ENCODE measurements at regions not wholly inside any gene's neighbourhood (a gene's known extent, or its start where the extent isn't known, plus 50 kb on each side); places are given as distances from the start of the nearest gene placed in this dataset.

GRCh38 chr1:185654952-185655314, 79.3 kb upstream of the HMCN1 start:
- H3K36me3 ChIP-seq (replicated peaks; ENCODE audit: insufficient read depth, low read length) = no peaks in the 10 kb centered on the region
- no peaks in the 10 kb centered on the region for H3K79me2 ChIP-seq (ENCODE audit: low read length)
- no peak overlapping the region for H3K27ac ChIP-seq (ENCODE audit: low read length)
- no peak overlapping the region for H2AFZ ChIP-seq (ENCODE audit: low read length)
- H3K9ac ChIP-seq (ENCODE audit: low read length) = no peak overlapping the region
- no peaks in the 10 kb centered on the region for H3K27me3 ChIP-seq (replicated peaks; ENCODE audit: insufficient read depth, low read length)
- TF ChIP-seq CTCF (IDR thresholded peaks at IDR 0.05; ENCODE audit: low read length) (no peak), EZH2 (optimal IDR thresholded peaks at IDR 0.05; ENCODE audit: low read depth, low read length) (no peak), EZH2phosphoT487 (IDR thresholded peaks at IDR 0.05; ENCODE audit: low read length) (no peak)
- no peaks in the 10 kb centered on the region for H3K9me2 ChIP-seq (replicated peaks; ENCODE audit: insufficient read depth, low read length)
- no peaks in the 10 kb centered on the region for H3K4me1 ChIP-seq (ENCODE audit: low read length)
- H3K4me2 ChIP-seq (ENCODE audit: low read depth, low read length) = no peak overlapping the region
- no peaks in the 10 kb centered on the region for H3F3A ChIP-seq (ENCODE audit: insufficient read depth, low read length)
- DNase-seq = no peak
- no peaks in the 10 kb centered on the region for H3K9me3 ChIP-seq (replicated peaks; ENCODE audit: insufficient read depth, low read length)
- H4K20me1 ChIP-seq (ENCODE audit: insufficient read depth, low read length) = no peaks in the 10 kb centered on the region
- no peak overlapping the region for H3K4me3 ChIP-seq (ENCODE audit: low read length)

GRCh38 chr1:185654199-185654951, 79.8 kb upstream of the HMCN1 start:
- no peaks in the 10 kb centered on the region for H3F3A ChIP-seq (ENCODE audit: insufficient read depth, low read length)
- H3K79me2 ChIP-seq (ENCODE audit: low read length) = no peaks in the 10 kb centered on the region
- H3K4me2 ChIP-seq (ENCODE audit: low read depth, low read length) = no peak overlapping the region
- no peak overlapping the region for H2AFZ ChIP-seq (ENCODE audit: low read length)
- H3K9ac ChIP-seq (ENCODE audit: low read length) = no peak overlapping the region
- H3K27me3 ChIP-seq (replicated peaks; ENCODE audit: insufficient read depth, low read length) = no peaks in the 10 kb centered on the region
- H3K27ac ChIP-seq (ENCODE audit: low read length) = no peak overlapping the region
- no peaks in the 10 kb centered on the region for H3K9me2 ChIP-seq (replicated peaks; ENCODE audit: insufficient read depth, low read length)
- TF ChIP-seq EZH2phosphoT487 (IDR thresholded peaks at IDR 0.05; ENCODE audit: low read length) = no peak
- TF ChIP-seq CTCF (IDR thresholded peaks at IDR 0.05; ENCODE audit: low read length) = no peak
- no peak for TF ChIP-seq EZH2 (optimal IDR thresholded peaks at IDR 0.05; ENCODE audit: low read depth, low read length)
- no peaks in the 10 kb centered on the region for H3K9me3 ChIP-seq (replicated peaks; ENCODE audit: insufficient read depth, low read length)
- DNase-seq = no peak
- no peaks in the 10 kb centered on the region for H4K20me1 ChIP-seq (ENCODE audit: insufficient read depth, low read length)
- H3K4me1 ChIP-seq (ENCODE audit: low read length) = no peaks in the 10 kb centered on the region
- no peak overlapping the region for H3K4me3 ChIP-seq (ENCODE audit: low read length)
- H3K36me3 ChIP-seq (replicated peaks; ENCODE audit: insufficient read depth, low read length) = no peaks in the 10 kb centered on the region

- H3K36me3 ChIP-seq (replicated peaks; ENCODE audit: insufficient read depth, low read length) = no peaks in the 10 kb centered on the region
- H3K4me3 ChIP-seq (ENCODE audit: low read length) = no peak overlapping the region
- H3K4me1 ChIP-seq (ENCODE audit: low read length) = no peaks in the 10 kb centered on the region
- no peak overlapping the region for H3K27ac ChIP-seq (ENCODE audit: low read length)
- no peak overlapping the region for H3K4me2 ChIP-seq (ENCODE audit: low read depth, low read length)
- H3K79me2 ChIP-seq (ENCODE audit: low read length) = no peaks in the 10 kb centered on the region
- H3K9me3 ChIP-seq (replicated peaks; ENCODE audit: insufficient read depth, low read length) = no peaks in the 10 kb centered on the region
- no peaks in the 10 kb centered on the region for H3F3A ChIP-seq (ENCODE audit: insufficient read depth, low read length)
- no peaks in the 10 kb centered on the region for H3K27me3 ChIP-seq (replicated peaks; ENCODE audit: insufficient read depth, low read length)
- H4K20me1 ChIP-seq (ENCODE audit: insufficient read depth, low read length) = no peaks in the 10 kb centered on the region
- H2AFZ ChIP-seq (ENCODE audit: low read length) = no peak overlapping the region
- no peak for TF ChIP-seq EZH2phosphoT487 (IDR thresholded peaks at IDR 0.05; ENCODE audit: low read length)
- no peak for TF ChIP-seq EZH2 (optimal IDR thresholded peaks at IDR 0.05; ENCODE audit: low read depth, low read length)
- DNase-seq = no peak
- no peak overlapping the region for H3K9ac ChIP-seq (ENCODE audit: low read length)
- no peaks in the 10 kb centered on the region for H3K9me2 ChIP-seq (replicated peaks; ENCODE audit: insufficient read depth, low read length)
These were observed 80.6 kb upstream of the HMCN1 start for GRCh38 chr1:185653615-185654014.

- Histone ChIP-seq H3K79me2 (ENCODE audit: low read length) (no peaks in the 10 kb centered on the region), H3K9ac (ENCODE audit: low read length) (no peak overlapping the region), H3K4me3 (ENCODE audit: low read length) (no peak overlapping the region), H3K4me1 (ENCODE audit: low read length) (no peaks in the 10 kb centered on the region), H3K27ac (ENCODE audit: low read length) (no peak overlapping the region), H2AFZ (ENCODE audit: low read length) (no peak overlapping the region), H3K4me2 (ENCODE audit: low read depth, low read length) (no peak overlapping the region), H3F3A (ENCODE audit: insufficient read depth, low read length) (no peaks in the 10 kb centered on the region), H3K9me3 (replicated peaks; ENCODE audit: insufficient read depth, low read length) (no peaks in the 10 kb centered on the region), H3K9me2 (replicated peaks; ENCODE audit: insufficient read depth, low read length) (no peaks in the 10 kb centered on the region), H3K27me3 (replicated peaks; ENCODE audit: insufficient read depth, low read length) (no peaks in the 10 kb centered on the region), H3K36me3 (replicated peaks; ENCODE audit: insufficient read depth, low read length) (no peaks in the 10 kb centered on the region), H4K20me1 (ENCODE audit: insufficient read depth, low read length) (no peaks in the 10 kb centered on the region)
- peak; percentile 21 for DNase-seq
- TF ChIP-seq EZH2 (optimal IDR thresholded peaks at IDR 0.05; ENCODE audit: low read depth, low read length) = no peak
- peak; percentile 47 for TF ChIP-seq CTCF (IDR thresholded peaks at IDR 0.05; ENCODE audit: low read length)
These were observed 81.8 kb upstream of the HMCN1 start for GRCh38 chr1:185652348-185652747.
